Heart right ventricle (tissue), 16 donors: ENCODE measurements at regions not wholly inside any gene's neighbourhood (a gene's known extent, or its start where the extent isn't known, plus 50 kb on each side); places are given as distances from the start of the nearest gene placed in this dataset.

Source experiments
- ATAC-seq, 8 donors: fragments of 200-7000 bp; cut with Tn5 transposase; one replicate each; pipeline ENCODE4 v1.9.1; 2020; ENCODE audit warnings: mild to moderate bottlenecking in 8 of 8, moderate library complexity in 8 of 8, moderate number of reproducible peaks in 1 of 8
- DNase-seq, 2 donors: peaks; one replicate each; pipeline ENCODE4 v3.0.0-alpha.2; 2020
- H3K27ac ChIP-seq, 10 donors: fragments of 200-600 bp; sonication (generic) in 2 of 10; one replicate each; pipeline versions ENCODE4 v1.5.0 to v1.8.0; 2020 to 2022; ENCODE audit warnings: mild to moderate bottlenecking in 3 of 10
- H3K27me3 ChIP-seq, 7 donors: fragments of 200-600 bp; one replicate each; pipeline ENCODE4 v1.8.0; 2021 to 2022; ENCODE audit warnings: mild to moderate bottlenecking in 2 of 7
- H3K36me3 ChIP-seq, 9 donors: fragments of 200-600 bp; sonication (generic) in 1 of 9; one replicate each; pipeline versions ENCODE4 v1.5.0 to v1.8.0; 2020 to 2022; ENCODE audit warnings: mild to moderate bottlenecking in 2 of 9
- H3K4me1 ChIP-seq, 9 donors: fragments of 200-600 bp; sonication (generic) in 1 of 9; one replicate each; pipeline versions ENCODE4 v1.5.0 to v1.8.0; 2020 to 2022; ENCODE audit warnings: mild to moderate bottlenecking in 4 of 9
- H3K4me3 ChIP-seq, 10 donors: fragments of 200-600 bp; sonication (generic) in 2 of 10; one replicate each; pipeline versions ENCODE4 v1.5.0 to v1.8.0; 2020 to 2022; ENCODE audit warnings: mild to moderate bottlenecking in 7 of 10, moderate library complexity in 2 of 10
- H3K9me3 ChIP-seq, 11 donors: fragments of 200-600 bp in 10 of 11; sonication (generic) in 2 of 11; one replicate each; pipeline versions ENCODE4 v1.5.0 to v1.8.0; 2013 to 2022; ENCODE audit warnings: mild to moderate bottlenecking in 2 of 11, control low read depth in 1 of 11, moderate library complexity in 1 of 11
- CTCF ChIP-seq, 9 donors: fragments of 200-600 bp; sonication (generic) in 2 of 9; IDR thresholded peaks; one replicate each; pipeline versions ENCODE4 v1.5.0 to v1.8.0; 2021 to 2022; ENCODE audit warnings: antibody characterized with exemption in 9 of 9, mild to moderate bottlenecking in 5 of 9, moderate library complexity in 1 of 9
- WGBS, 2 donors: extraction: QIAGEN DNeasy Blood & Tissue Kit; methylation state at CpG; one replicate each; pipeline ENCODE4 v1.1.7; 2013; ENCODE audit warnings: inconsistent platforms in 1 of 2; 5-methylcytosine and 5-hydroxymethylcytosine counted together
- intact Hi-C, 10 donors: fragments of 100-400 bp; cut with DNase I; formaldehyde crosslinking; loops; one replicate each; pipeline versions ENCODE4 v1.11.1 to v1.14.2; 2022
- donor health status: Arrhythmogenic right ventricular cardiomyopathy.
- donor health status: ischemic (EF 13 %, LVEDD 7.1; RV severe dilation, severe dysfunction).
- donor health status: healthy with polysubstance abuse.
- donor health status: DM: no; HTN: yes; CAD: no.
- donor health status: DM: no; HTN: no; CAD: no.
- donor health status: ischemic (EF 25% LVEDD 6.9; RV normal size, moderate dysfunction).
- donor health status: ischemic (EF 25% LVEDD 5.7; RV mildly dilated, moderate dysfunction).
- donor health status: healthy.
- donor health status: DM: yes; HTN: yes; CAD: no.
- donor health status: Ischemic cardiomyopathy.
- donor health status: ischemic (EF 35%, LVEDD 5.7; RV mildly dilated, moderate dysfunction).
- donor health status: nonischemic (EF 11% LVEDD 7.7; RV severe dilation, severe dysfunction).
- donor health status: DM: yes; HTN: yes; CAD: no.
- donor health status: PGD.
- donor health status: ischemic (EF 29% LVEDD 5.4; RV normal size, mild dysfunction).
- donor health status: nonischemic (EF 23%, LVEDD 6.1; RV moderate dilation, normal function).

GRCh38 chr17:52673791-52674190 is 515.3 kb upstream of the CA10 start:
- intact Hi-C loops: no loop called here
- Histone ChIP-seq H3K27me3 (no peaks in the 10 kb centered on the region), H3K36me3 (no peaks in the 10 kb centered on the region), H3K4me1 (no peaks in the 10 kb centered on the region), H3K9me3 (peaks cover 0 to 17% (median 0%) of the 10 kb centered on the region in 11 donors), H3K4me3 (no peak overlapping the region), H3K27ac (no peak overlapping the region)
- ATAC-seq (no peak), DNase-seq (no peak)
- WGBS, 2 donors: 81 to 85% methylated on average over 2 of the region's 2 CpGs
- TF ChIP-seq CTCF (IDR thresholded peaks at IDR 0.05): no peak

- H3K4me1 ChIP-seq: no peaks in the 10 kb centered on the region
- ATAC-seq (no peak), DNase-seq (no peak)
- no peak overlapping the region for H3K27ac ChIP-seq
- 76 to 78% methylated on average over 1 of the region's 1 CpG for WGBS, 2 donors
- peaks cover 0 to 7% (median 0%) of the 10 kb centered on the region in 11 donors for H3K9me3 ChIP-seq
- intact Hi-C loops: no loop called here
- H3K36me3 ChIP-seq: no peaks in the 10 kb centered on the region
- TF ChIP-seq CTCF (IDR thresholded peaks at IDR 0.05): no peak
- no peak overlapping the region for H3K4me3 ChIP-seq
- no peaks in the 10 kb centered on the region for H3K27me3 ChIP-seq
Observed at GRCh38 chr17:52666264-52666663, 507.8 kb upstream of the CA10 start.

- H3K36me3 ChIP-seq: no peaks in the 10 kb centered on the region
- H3K9me3 ChIP-seq: peaks cover 0 to 5% (median 0%) of the 10 kb centered on the region in 11 donors
- no peak overlapping the region for H3K27ac ChIP-seq
- ATAC-seq (peak in 1 of 8 donors; percentile 68), DNase-seq (no peak)
- no peak overlapping the region for H3K4me3 ChIP-seq
- H3K27me3 ChIP-seq: no peaks in the 10 kb centered on the region
- H3K4me1 ChIP-seq: no peaks in the 10 kb centered on the region
- no peak for TF ChIP-seq CTCF (IDR thresholded peaks at IDR 0.05)
- intact Hi-C loops: no loop called here
- WGBS, 2 donors: 54 to 65% methylated on average over 2 of the region's 2 CpGs
Observed at GRCh38 chr17:52660692-52661091, 502.2 kb upstream of the CA10 start.

- H3K27me3 ChIP-seq: no peaks in the 10 kb centered on the region
- intact Hi-C loops: no loop called here
- H3K4me3 ChIP-seq: no peak overlapping the region
- H3K4me1 ChIP-seq: no peaks in the 10 kb centered on the region
- DNase-seq (no peak), ATAC-seq (no peak)
- TF ChIP-seq CTCF (IDR thresholded peaks at IDR 0.05): no peak
- WGBS, 2 donors: 80 to 87% methylated on average over 1 of the region's 1 CpG
- H3K27ac ChIP-seq: no peak overlapping the region
- no peaks in the 10 kb centered on the region for H3K36me3 ChIP-seq
- H3K9me3 ChIP-seq: no peaks in the 10 kb centered on the region
Observed at GRCh38 chr17:52653014-52653413, 494.5 kb upstream of the CA10 start.

GRCh38 chr17:52648995-52649394 is 490.5 kb upstream of the CA10 start:
- ATAC-seq: no peak
- 62 to 72% methylated on average over 3 of the region's 3 CpGs for WGBS, 2 donors
- intact Hi-C loops: no loop called here
- Histone ChIP-seq H3K9me3 (no peaks in the 10 kb centered on the region), H3K27me3 (no peaks in the 10 kb centered on the region), H3K27ac (no peak overlapping the region), H3K4me3 (no peak overlapping the region), H3K4me1 (no peaks in the 10 kb centered on the region), H3K36me3 (no peaks in the 10 kb centered on the region)
- TF ChIP-seq CTCF (IDR thresholded peaks at IDR 0.05): no peak
- DNase-seq: no peak
